Gastrocnemius medialis (tissue), 4 donors: ENCODE measurements at regions not wholly inside any gene's neighbourhood (a gene's known extent, or its start where the extent isn't known, plus 50 kb on each side); places are given as distances from the start of the nearest gene placed in this dataset.
"Not testable (repeated sequence)": the region's sequence is repeated elsewhere in the genome, so short reads cannot be mapped to it uniquely, and the experiment has no call there.

ENCODE experiments used
- ATAC-seq, 2 donors: fragments of 150-250 bp; one replicate each; pipeline ENCODE4 v1.9.1; 2016
- DNase-seq, 2 donors: peaks; one replicate each; pipeline ENCODE4 v3.0.0-alpha.2; 2019
- H3K27ac ChIP-seq, 4 donors: fragments of 200-600 bp; sonication (generic); 1 replicate in 1 of 4; 2 replicates in 3 of 4; pipeline ENCODE4 v1.5.1; 2016 to 2018; ENCODE audit warnings: mild to moderate bottlenecking in 2 of 4, moderate library complexity in 1 of 4
- H3K27me3 ChIP-seq, 3 donors: fragments of 200-600 bp; sonication (generic) in 2 of 3; 1 replicate in 1 of 3; 2 replicates in 2 of 3; pipeline versions ENCODE4 v1.5.1 to v1.6.0; 2016 to 2019; ENCODE audit warnings: mild to moderate bottlenecking in 1 of 3, moderate library complexity in 1 of 3
- H3K36me3 ChIP-seq, 2 donors: fragments of 200-600 bp; sonication (generic) in 1 of 2; one replicate each; pipeline ENCODE4 v1.5.1; 2017 to 2018
- H3K4me1 ChIP-seq, 2 donors: fragments of 200-600 bp; sonication (generic) in 1 of 2; one replicate each; pipeline ENCODE4 v1.5.1; 2016 to 2017; ENCODE audit warnings: mild to moderate bottlenecking in 2 of 2
- H3K4me3 ChIP-seq, 4 donors: fragments of 200-600 bp; sonication (generic) in 3 of 4; 1 replicate in 1 of 4; 2 replicates in 3 of 4; pipeline ENCODE4 v1.5.1; 2016 to 2019; ENCODE audit warnings: mild to moderate bottlenecking in 2 of 4
- H3K9me3 ChIP-seq, 3 donors: fragments of 200-600 bp; sonication (generic) in 2 of 3; 1 replicate in 1 of 3; 2 replicates in 2 of 3; pipeline ENCODE4 v1.5.1; 2016 to 2019
- CTCF ChIP-seq, 5 experiments: fragments of 450-650 bp in 3 of 5; fragments of 200-600 bp in 2 of 5; sonication (generic) in 2 of 5; IDR thresholded peaks in 4 of 5; conservative IDR thresholded peaks in 1 of 5; 1 replicate in 4 of 5; 2 replicates in 1 of 5; pipeline ENCODE4 v1.5.1; 2016 to 2019; ENCODE audit warnings: antibody characterized with exemption in 5 of 5, mild to moderate bottlenecking in 3 of 5, moderate library complexity in 3 of 5
- POLR2A ChIP-seq, 2 donors: fragments of 450-650 bp; IDR thresholded peaks; one replicate each; pipeline ENCODE4 v1.6.1; 2017; ENCODE audit warnings: antibody characterized with exemption in 2 of 2, mild to moderate bottlenecking in 2 of 2, moderate library complexity in 2 of 2
- in situ Hi-C, 4 donors: fragments of 200-750 bp; cut with MboI; loops; one replicate each; pipeline versions ENCODE4 v1.15.0 to v1.8.0; 2017; ENCODE audit warnings: low sequenced_read_pairs in 4 of 4
- intact Hi-C: fragments of 100-400 bp; cut with DNase I; formaldehyde crosslinking; loops from one replicate; pipeline ENCODE4 v1.15.1; 2023; ENCODE audit warnings: low total_unique reads

GRCh38 chr9:7315116-7315515 is 484.5 kb downstream of the DMAC1 start:
- no peak for TF ChIP-seq POLR2A (IDR thresholded peaks at IDR 0.05)
- TF ChIP-seq CTCF (IDR thresholded peaks at IDR 0.05 in 4 of 5, conservative IDR thresholded peaks at IDR 0.05 in 1 of 5): no peak
- no peaks in the 10 kb centered on the region for H3K27me3 ChIP-seq
- peaks cover 13 to 19% of the 10 kb centered on the region in 2 donors for H3K4me1 ChIP-seq
- peak overlapping the region in 1 of 4 donors; percentile 64 for H3K27ac ChIP-seq
- peaks cover 0 to 12% (median 0%) of the 10 kb centered on the region in 3 donors for H3K9me3 ChIP-seq
- H3K4me3 ChIP-seq: no peak overlapping the region
- ATAC-seq (no peak), DNase-seq (no peak)
- intact Hi-C loops: loop anchor here (10.0 kb wide), 1 partner anchor 220 kb away; no protein-coding TSS in a partner anchor
- in situ Hi-C loops: no loop called here
- no peaks in the 10 kb centered on the region for H3K36me3 ChIP-seq

GRCh38 chr9:7313389-7313788 is 486.2 kb downstream of the DMAC1 start:
- intact Hi-C loops (loop anchor here (10.0 kb wide), 1 partner anchor 219 kb away; no protein-coding TSS in a partner anchor), in situ Hi-C loops (no loop called here)
- Histone ChIP-seq H3K4me1 (peaks cover 13 to 19% of the 10 kb centered on the region in 2 donors), H3K27ac (no peak overlapping the region), H3K36me3 (no peaks in the 10 kb centered on the region), H3K27me3 (no peaks in the 10 kb centered on the region), H3K4me3 (no peak overlapping the region), H3K9me3 (peaks cover 0 to 12% (median 0%) of the 10 kb centered on the region in 3 donors)
- ATAC-seq (no peak), DNase-seq (no peak)
- TF ChIP-seq CTCF (IDR thresholded peaks at IDR 0.05 in 4 of 5, conservative IDR thresholded peaks at IDR 0.05 in 1 of 5) (no peak), POLR2A (IDR thresholded peaks at IDR 0.05) (no peak)

GRCh38 chr9:7309051-7309450 is 490.5 kb downstream of the DMAC1 start:
- intact Hi-C loops, in situ Hi-C loops, H3K4me1 ChIP-seq, H3K4me3 ChIP-seq, ATAC-seq, H3K36me3 ChIP-seq, H3K27ac ChIP-seq, H3K27me3 ChIP-seq, DNase-seq: not testable (repeated sequence)
- peaks cover 0 to 12% (median 0%) of the 10 kb centered on the region in 3 donors for H3K9me3 ChIP-seq

- in situ Hi-C loops: no loop called here
- Histone ChIP-seq H3K9me3 (no peaks in the 10 kb centered on the region), H3K27ac (no peak overlapping the region), H3K36me3 (no peaks in the 10 kb centered on the region), H3K4me3 (no peak overlapping the region), H3K27me3 (no peaks in the 10 kb centered on the region), H3K4me1 (no peaks in the 10 kb centered on the region)
- TF ChIP-seq CTCF (IDR thresholded peaks at IDR 0.05 in 4 of 5, conservative IDR thresholded peaks at IDR 0.05 in 1 of 5) (no peak), POLR2A (IDR thresholded peaks at IDR 0.05) (no peak)
- intact Hi-C loops: no loop called here
- DNase-seq (no peak), ATAC-seq (no peak)
These were observed 493.9 kb downstream of the DMAC1 start for GRCh38 chr9:7305677-7306076.

- Histone ChIP-seq H3K27ac (no peak overlapping the region), H3K4me3 (no peak overlapping the region), H3K4me1 (no peaks in the 10 kb centered on the region), H3K36me3 (no peaks in the 10 kb centered on the region), H3K9me3 (no peaks in the 10 kb centered on the region), H3K27me3 (no peaks in the 10 kb centered on the region)
- ATAC-seq (no peak), DNase-seq (no peak)
- no peak for TF ChIP-seq POLR2A (IDR thresholded peaks at IDR 0.05)
- no peak for TF ChIP-seq CTCF (IDR thresholded peaks at IDR 0.05 in 4 of 5, conservative IDR thresholded peaks at IDR 0.05 in 1 of 5)
- in situ Hi-C loops: no loop called here
- intact Hi-C loops: no loop called here
These were observed 495.0 kb downstream of the DMAC1 start for GRCh38 chr9:7304627-7304995.
